GM13976 (cell line): ENCODE measurements at regions not wholly inside any gene's neighbourhood (a gene's known extent, or its start where the extent isn't known, plus 50 kb on each side); places are given as distances from the start of the nearest gene placed in this dataset.

Experiments
- DNase-seq: peaks from one replicate; pipeline ENCODE4 v3.0.0; 2012; ENCODE audit warnings: low spot score
- CTCF ChIP-seq: IDR thresholded peaks from 2 replicates; pipeline ENCODE4 v1.5.1; 2012; ENCODE audit warnings: borderline replicate concordance, mild to moderate bottlenecking; ENCODE audit not compliant: insufficient read depth; ENCODE audit errors: extremely low read depth, missing control alignments, control extremely low read depth
- in situ Hi-C: fragments of 300-500 bp; cut with MboI; formaldehyde crosslinking; loops from one replicate; pipeline ENCODE4 v1.12.0; 2022; ENCODE audit warnings: low sequenced_read_pairs, mixed read lengths, inconsistent platforms; ENCODE audit not compliant: unreplicated experiment

- in situ Hi-C loops = no loop called here
- no peak for DNase-seq
- TF ChIP-seq CTCF = no peak
These were observed 345.5 kb downstream of the MLLT3 start for GRCh38 chr9:20276762-20277161.

- in situ Hi-C loops = no loop called here
- DNase-seq = no peak
- TF ChIP-seq CTCF = no peak
These were observed 350.6 kb downstream of the MLLT3 start for GRCh38 chr9:20271723-20272122.

- in situ Hi-C loops = no loop called here
- no peak for TF ChIP-seq CTCF
- DNase-seq = no peak
These were observed 351.2 kb downstream of the MLLT3 start for GRCh38 chr9:20271096-20271495.

GRCh38 chr9:20270161-20270560 is 352.1 kb downstream of the MLLT3 start:
- no peak for DNase-seq
- in situ Hi-C loops = no loop called here
- TF ChIP-seq CTCF = no peak

GRCh38 chr9:20269620-20270019 is 352.7 kb downstream of the MLLT3 start:
- in situ Hi-C loops = no loop called here
- TF ChIP-seq CTCF = no peak
- DNase-seq = no peak

- TF ChIP-seq CTCF = no peak
- in situ Hi-C loops = no loop called here
- no peak for DNase-seq
These were observed 357.4 kb downstream of the MLLT3 start for GRCh38 chr9:20264896-20265295.

GRCh38 chr9:20262611-20263010 is 359.7 kb downstream of the MLLT3 start:
- TF ChIP-seq CTCF = no peak
- DNase-seq = no peak
- in situ Hi-C loops = no loop called here
